ENCODE measurements at regions not wholly inside any gene's neighbourhood (a gene's known extent, or its start where the extent isn't known, plus 50 kb on each side); places are given as distances from the start of the nearest gene placed in this dataset.

DNA sequence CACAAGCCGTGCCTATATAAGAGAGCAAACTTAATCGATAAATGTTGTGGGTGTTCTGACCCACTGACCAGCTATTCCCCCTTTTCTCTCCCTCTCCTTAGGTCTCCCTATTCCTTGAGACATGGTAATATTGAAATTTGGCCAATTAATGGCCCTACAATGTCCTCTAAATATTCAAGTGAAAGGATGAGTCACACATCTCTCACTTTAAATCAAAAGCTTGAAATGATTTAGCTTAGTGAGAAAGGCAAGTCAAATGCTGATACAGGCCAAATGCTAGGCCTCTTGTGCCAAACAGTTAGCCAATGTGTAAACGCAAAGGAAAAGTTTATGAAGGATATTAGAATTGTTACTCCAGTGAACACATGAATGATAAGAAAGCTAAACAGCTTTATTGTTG is 102.2 kb upstream of the CPNE8 start:
- no peak for DNase-seq
- Histone ChIP-seq H3K4me1 (no peaks in the 10 kb centered on the region), H3K27me3 (no peaks in the 10 kb centered on the region), H3K27ac (no peak overlapping the region), H3K9me3 (no peaks in the 10 kb centered on the region), H3K36me3 (no peaks in the 10 kb centered on the region), H3K4me3 (no peak overlapping the region)
- TF ChIP-seq, protein P1, sequence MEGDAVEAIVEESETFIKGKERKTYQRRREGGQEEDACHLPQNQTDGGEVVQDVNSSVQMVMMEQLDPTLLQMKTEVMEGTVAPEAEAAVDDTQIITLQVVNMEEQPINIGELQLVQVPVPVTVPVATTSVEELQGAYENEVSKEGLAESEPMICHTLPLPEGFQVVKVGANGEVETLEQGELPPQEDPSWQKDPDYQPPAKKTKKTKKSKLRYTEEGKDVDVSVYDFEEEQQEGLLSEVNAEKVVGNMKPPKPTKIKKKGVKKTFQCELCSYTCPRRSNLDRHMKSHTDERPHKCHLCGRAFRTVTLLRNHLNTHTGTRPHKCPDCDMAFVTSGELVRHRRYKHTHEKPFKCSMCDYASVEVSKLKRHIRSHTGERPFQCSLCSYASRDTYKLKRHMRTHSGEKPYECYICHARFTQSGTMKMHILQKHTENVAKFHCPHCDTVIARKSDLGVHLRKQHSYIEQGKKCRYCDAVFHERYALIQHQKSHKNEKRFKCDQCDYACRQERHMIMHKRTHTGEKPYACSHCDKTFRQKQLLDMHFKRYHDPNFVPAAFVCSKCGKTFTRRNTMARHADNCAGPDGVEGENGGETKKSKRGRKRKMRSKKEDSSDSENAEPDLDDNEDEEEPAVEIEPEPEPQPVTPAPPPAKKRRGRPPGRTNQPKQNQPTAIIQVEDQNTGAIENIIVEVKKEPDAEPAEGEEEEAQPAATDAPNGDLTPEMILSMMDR (IDR thresholded peaks at IDR 0.05): no peak
- ATAC-seq: no peak
- intact Hi-C loops (cut with DNase I): no loop called here

DNA sequence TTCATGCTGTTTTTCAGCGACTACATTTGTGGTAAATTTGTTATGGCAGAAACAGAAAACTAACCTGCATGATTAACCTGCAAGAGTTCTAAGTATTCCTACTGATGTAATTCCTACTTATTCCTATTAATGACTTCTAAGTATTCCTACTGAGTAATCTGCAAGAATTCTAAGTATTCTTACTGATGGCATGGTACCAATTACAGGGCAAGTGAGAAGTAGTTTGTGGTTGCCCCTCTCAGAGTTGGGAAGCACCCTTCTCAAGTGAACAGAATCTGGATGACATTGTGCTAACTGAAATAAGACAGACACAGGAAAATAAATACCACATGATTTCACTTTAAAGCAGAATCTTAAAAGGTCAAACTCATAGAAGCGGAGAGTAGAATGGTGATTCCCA is 100.9 kb upstream of the CPNE8 start:
- Histone ChIP-seq H3K4me1 (no peaks in the 10 kb centered on the region), H3K9me3 (no peaks in the 10 kb centered on the region), H3K27ac (no peak overlapping the region), H3K4me3 (no peak overlapping the region), H3K27me3 (no peaks in the 10 kb centered on the region), H3K36me3 (no peaks in the 10 kb centered on the region)
- no peak for ATAC-seq
- DNase-seq: no peak
- TF ChIP-seq, protein P1 (IDR thresholded peaks at IDR 0.05): no peak
- intact Hi-C loops (cut with DNase I): no loop called here

- Histone ChIP-seq H3K27ac (no peak overlapping the region), H3K36me3 (no peaks in the 10 kb centered on the region), H3K9me3 (no peaks in the 10 kb centered on the region), H3K4me1 (no peaks in the 10 kb centered on the region), H3K27me3 (no peaks in the 10 kb centered on the region), H3K4me3 (no peak overlapping the region)
- TF ChIP-seq, protein P1 (IDR thresholded peaks at IDR 0.05): no peak
- no peak for DNase-seq
- no peak for ATAC-seq
- intact Hi-C loops (cut with DNase I): no loop called here
Observed at GRCh38 chr12:39005671-39006070, 100.3 kb upstream of the CPNE8 start.

- H3K27me3 ChIP-seq: no peaks in the 10 kb centered on the region
- intact Hi-C loops (cut with DNase I): no loop called here
- TF ChIP-seq, protein P1 (IDR thresholded peaks at IDR 0.05): no peak
- no peaks in the 10 kb centered on the region for H3K9me3 ChIP-seq
- no peaks in the 10 kb centered on the region for H3K4me1 ChIP-seq
- no peak overlapping the region for H3K27ac ChIP-seq
- H3K36me3 ChIP-seq: no peaks in the 10 kb centered on the region
- DNase-seq: no peak
- H3K4me3 ChIP-seq: no peak overlapping the region
- no peak for ATAC-seq
Observed at GRCh38 chr12:39003541-39004155, 98.3 kb upstream of the CPNE8 start.

GRCh38 chr12:39000370-39000769 is 95.0 kb upstream of the CPNE8 start:
- Histone ChIP-seq H3K4me1 (no peaks in the 10 kb centered on the region), H3K27ac (no peak overlapping the region), H3K9me3 (no peaks in the 10 kb centered on the region), H3K4me3 (no peak overlapping the region), H3K36me3 (no peaks in the 10 kb centered on the region), H3K27me3 (no peaks in the 10 kb centered on the region)
- no peak for DNase-seq
- ATAC-seq: no peak
- intact Hi-C loops (cut with DNase I): no loop called here
- TF ChIP-seq, protein P1 (IDR thresholded peaks at IDR 0.05): no peak
